HEK293 (cell line): ENCODE measurements at regions not wholly inside any gene's neighbourhood (a gene's known extent, or its start where the extent isn't known, plus 50 kb on each side); places are given as distances from the start of the nearest gene placed in this dataset.
A peak's percentile ranks its signal among the peaks of the same experiment; 100 is the strongest.

ENCODE experiments used
- CTCF ChIA-PET: fragments of 350-600 bp; formaldehyde crosslinking; extraction: SDS; loops from one replicate; lab custom pipeline; 2021; ENCODE audit warnings: antibody characterized with exemption; lab: Yijun Ruan, JAX
- POLR2A ChIA-PET: fragments of 300-600 bp; formaldehyde crosslinking; extraction: SDS; loops from one replicate; lab custom pipeline; 2020; ENCODE audit warnings: antibody characterized with exemption, inconsistent platforms; lab: Yijun Ruan, JAX
- H3K27ac ChIP-seq: fragments of 200-500 bp; sonication (Bioruptor generic); 2 replicates; pipeline ENCODE4 v1.5.1; 2014; ENCODE audit warnings: low read depth, low read length, control low read depth, inconsistent platforms; ENCODE audit errors: extremely low read depth
- H3K36me3 ChIP-seq, 2 experiments: fragments of 200-500 bp in 1 of 2; sonication (Bioruptor generic) in 1 of 2; 1 replicate in 1 of 2; 2 replicates in 1 of 2; pipeline ENCODE4 v1.5.1; 2014 to 2017; ENCODE audit warnings: inconsistent platforms in 2 of 2, low read length in 2 of 2; ENCODE audit not compliant: control insufficient read depth in 2 of 2, insufficient read depth in 1 of 2
- H3K4me1 ChIP-seq: fragments of 200-500 bp; sonication (Bioruptor generic); 2 replicates; pipeline ENCODE4 v1.5.1; 2014; ENCODE audit warnings: mild to moderate bottlenecking, low read length, inconsistent platforms; ENCODE audit not compliant: control insufficient read depth, insufficient read depth
- H3K4me3 ChIP-seq: 2 replicates; pipeline ENCODE4 v1.5.1; 2011; ENCODE audit warnings: low read depth, mild to moderate bottlenecking, control low read depth, low read length, moderate library complexity
- H3K9me3 ChIP-seq: fragments of 200-500 bp; sonication (Bioruptor generic); 2 replicates; pipeline ENCODE4 v1.5.1; 2014; ENCODE audit warnings: low read depth, low read length, inconsistent platforms; ENCODE audit not compliant: control insufficient read depth, insufficient read depth
- HOXC10 ChIP-seq: sonication (generic); formaldehyde crosslinking; IDR thresholded peaks from 2 replicates; pipeline ENCODE4 v1.8.1; 2023; ENCODE audit warnings: mild to moderate bottlenecking, missing genetic modification reagents
- IKZF3 ChIP-seq: fragments of 450-650 bp; IDR thresholded peaks from 2 replicates; pipeline ENCODE4 v1.5.0; 2018; ENCODE audit warnings: missing biosample characterization, mild to moderate bottlenecking, missing genetic modification characterization, moderate library complexity
- KLF1 ChIP-seq: fragments of 450-650 bp; formaldehyde crosslinking; IDR thresholded peaks from 2 replicates; pipeline ENCODE4 v1.5.1; 2016; ENCODE audit warnings: missing biosample characterization, missing genetic modification characterization
- SETDB1 ChIP-seq: IDR thresholded peaks from one replicate; pipeline ENCODE4 v1.6.1; 2017; ENCODE audit warnings: mild to moderate bottlenecking, low read length, moderate library complexity, mixed read lengths; ENCODE audit not compliant: insufficient read length
- TRIM28 ChIP-seq: IDR thresholded peaks from 2 replicates; pipeline ENCODE4 v1.6.1; 2011; ENCODE audit warnings: low read length, control low read depth, borderline replicate concordance
- ZEB2 ChIP-seq: fragments of 450-650 bp; formaldehyde crosslinking; IDR thresholded peaks from 2 replicates; pipeline ENCODE4 v1.5.1; 2016; ENCODE audit warnings: missing biosample characterization, missing genetic modification characterization
- ZFP3 ChIP-seq: fragments of 450-650 bp; formaldehyde crosslinking; IDR thresholded peaks from 2 replicates; pipeline ENCODE4 v1.5.1; 2016; ENCODE audit warnings: low read depth, missing biosample characterization, missing genetic modification characterization
- ZFP37 ChIP-seq: fragments of 450-650 bp; formaldehyde crosslinking; IDR thresholded peaks from 2 replicates; pipeline ENCODE4 v1.5.1; 2016; ENCODE audit warnings: missing biosample characterization, missing genetic modification characterization
- ZNF112 ChIP-seq: fragments of 450-650 bp; formaldehyde crosslinking; IDR thresholded peaks from 2 replicates; pipeline ENCODE4 v1.5.0; 2017; ENCODE audit warnings: missing biosample characterization, missing genetic modification characterization
- ZNF138 ChIP-seq: fragments of 450-650 bp; formaldehyde crosslinking; IDR thresholded peaks from 2 replicates; pipeline ENCODE4 v1.5.1; 2016; ENCODE audit warnings: missing biosample characterization, missing genetic modification characterization, borderline replicate concordance
- ZNF248 ChIP-seq: fragments of 450-650 bp; formaldehyde crosslinking; IDR thresholded peaks from 2 replicates; pipeline ENCODE4 v1.5.1; 2017; ENCODE audit warnings: missing biosample characterization, missing genetic modification characterization
- ZNF292 ChIP-seq: fragments of 450-650 bp; formaldehyde crosslinking; IDR thresholded peaks from 2 replicates; pipeline ENCODE4 v1.5.1; 2016; ENCODE audit warnings: low read depth, missing biosample characterization, missing genetic modification characterization, borderline replicate concordance
- ZNF350 ChIP-seq: fragments of 450-650 bp; formaldehyde crosslinking; IDR thresholded peaks from 2 replicates; pipeline ENCODE4 v1.5.0; 2017; ENCODE audit warnings: missing biosample characterization, mild to moderate bottlenecking, missing genetic modification characterization
- ZNF416 ChIP-seq: fragments of 450-650 bp; formaldehyde crosslinking; IDR thresholded peaks from 2 replicates; pipeline ENCODE4 v1.5.1; 2016; ENCODE audit warnings: missing biosample characterization, missing genetic modification characterization
- ZNF426 ChIP-seq: fragments of 450-650 bp; formaldehyde crosslinking; IDR thresholded peaks from 2 replicates; pipeline ENCODE4 v1.5.1; 2017; ENCODE audit warnings: missing biosample characterization, missing genetic modification characterization, mild to moderate bottlenecking, inconsistent platforms, moderate library complexity
- ZNF501 ChIP-seq: fragments of 450-650 bp; formaldehyde crosslinking; IDR thresholded peaks from 2 replicates; pipeline ENCODE4 v1.5.1; 2016; ENCODE audit warnings: missing biosample characterization, missing genetic modification characterization
- ZNF518A ChIP-seq: fragments of 450-650 bp; formaldehyde crosslinking; conservative IDR thresholded peaks from 2 replicates; pipeline ENCODE4 v1.5.1; 2016; ENCODE audit warnings: low read depth, missing biosample characterization, missing genetic modification characterization
- ZNF76 ChIP-seq: fragments of 450-650 bp; formaldehyde crosslinking; IDR thresholded peaks from 2 replicates; pipeline ENCODE4; 2016; ENCODE audit warnings: low read depth, missing biosample characterization, missing genetic modification characterization, borderline replicate concordance
- ZNF777 ChIP-seq: fragments of 450-650 bp; formaldehyde crosslinking; IDR thresholded peaks from 2 replicates; pipeline ENCODE4 v1.5.1; 2017; ENCODE audit warnings: missing biosample characterization, missing genetic modification characterization, borderline replicate concordance

GRCh38 chr7:156192921-156193320, 380.7 kb upstream of the SHH start:
- Histone ChIP-seq H3K36me3 (no peaks in the 10 kb centered on the region), H3K9me3 (no peaks in the 10 kb centered on the region), H3K27ac (no peak overlapping the region), H3K4me1 (no peaks in the 10 kb centered on the region), H3K4me3 (no peak overlapping the region)
- ChIA-PET CTCF (no interaction called here), POLR2A (no interaction called here)
- no peak for TF ChIP-seq ZNF76 (tag by site-specific recombination)
- no peak for TF ChIP-seq ZNF416 (tag by site-specific recombination)
- no peak for TF ChIP-seq HOXC10 (CRISPR knock-in tag)

GRCh38 chr7:156191090-156191489, 378.8 kb upstream of the SHH start:
- H3K9me3 ChIP-seq: no peaks in the 10 kb centered on the region
- H3K4me1 ChIP-seq: no peaks in the 10 kb centered on the region
- no peak overlapping the region for H3K27ac ChIP-seq
- no peak overlapping the region for H3K4me3 ChIP-seq
- POLR2A ChIA-PET: no interaction called here
- CTCF ChIA-PET: no interaction called here
- no peaks in the 10 kb centered on the region for H3K36me3 ChIP-seq
- TF ChIP-seq ZNF292 (tag by site-specific recombination) (no peak), ZNF518A (no peak), ZFP3 (tag by site-specific recombination) (no peak), ZNF501 (tag by site-specific recombination) (no peak), ZNF112 (tag by site-specific recombination) (no peak), ZEB2 (no peak), ZFP37 (tag by site-specific recombination) (no peak), HOXC10 (CRISPR knock-in tag) (no peak), ZNF138 (tag by site-specific recombination) (no peak), ZNF777 (tag by site-specific recombination) (no peak), ZNF248 (tag by site-specific recombination) (no peak)
- TF ChIP-seq, all 188 proteins: peak for 0

GRCh38 chr7:156185076-156185475, 372.8 kb upstream of the SHH start:
- CTCF ChIA-PET: no interaction called here
- no peak overlapping the region for H3K27ac ChIP-seq
- no peak for TF ChIP-seq IKZF3 (tag by site-specific recombination)
- no peak for TF ChIP-seq ZNF350 (tag by site-specific recombination)
- no peak for TF ChIP-seq ZNF426 (tag by site-specific recombination)
- TF ChIP-seq SETDB1: peak; percentile 21
- peak; percentile 66; the same call in 1 of the 2 replicates for TF ChIP-seq TRIM28
- no peak for TF ChIP-seq KLF1 (tag by site-specific recombination)
- H3K9me3 ChIP-seq: no peaks in the 10 kb centered on the region
- H3K36me3 ChIP-seq: no peaks in the 10 kb centered on the region
- H3K4me3 ChIP-seq: no peak overlapping the region
- H3K4me1 ChIP-seq: no peaks in the 10 kb centered on the region
- POLR2A ChIA-PET: no interaction called here
